Uterus (tissue), 2 donors: ENCODE measurements at regions not wholly inside any gene's neighbourhood (a gene's known extent, or its start where the extent isn't known, plus 50 kb on each side); places are given as distances from the start of the nearest gene placed in this dataset.

Source experiments
- CTCF ChIP-seq, 4 experiments: fragments of 200-600 bp in 2 of 4; fragments of 450-650 bp in 2 of 4; sonication (generic) in 2 of 4; IDR thresholded peaks; one replicate each; pipeline ENCODE4 v1.5.1; 2016 to 2019; ENCODE audit warnings: antibody characterized with exemption in 4 of 4, mild to moderate bottlenecking in 2 of 4, moderate library complexity in 1 of 4
- POLR2A ChIP-seq, 2 donors: fragments of 450-650 bp; IDR thresholded peaks; one replicate each; pipeline ENCODE4 v1.6.1; 2016; ENCODE audit warnings: antibody characterized with exemption in 2 of 2, mild to moderate bottlenecking in 1 of 2, moderate library complexity in 1 of 2

GRCh38 chr2:194999771-195000170 lies 657.3 kb upstream of the SLC39A10 start:
- TF ChIP-seq CTCF (IDR thresholded peaks at IDR 0.05) (no peak), POLR2A (IDR thresholded peaks at IDR 0.05) (no peak)
